ENCODE measurements at regions not wholly inside any gene's neighbourhood (a gene's known extent, or its start where the extent isn't known, plus 50 kb on each side); places are given as distances from the start of the nearest gene placed in this dataset.
"Not testable (repeated sequence)": the region's sequence is repeated elsewhere in the genome, so short reads cannot be mapped to it uniquely, and the experiment has no call there.

DNA sequence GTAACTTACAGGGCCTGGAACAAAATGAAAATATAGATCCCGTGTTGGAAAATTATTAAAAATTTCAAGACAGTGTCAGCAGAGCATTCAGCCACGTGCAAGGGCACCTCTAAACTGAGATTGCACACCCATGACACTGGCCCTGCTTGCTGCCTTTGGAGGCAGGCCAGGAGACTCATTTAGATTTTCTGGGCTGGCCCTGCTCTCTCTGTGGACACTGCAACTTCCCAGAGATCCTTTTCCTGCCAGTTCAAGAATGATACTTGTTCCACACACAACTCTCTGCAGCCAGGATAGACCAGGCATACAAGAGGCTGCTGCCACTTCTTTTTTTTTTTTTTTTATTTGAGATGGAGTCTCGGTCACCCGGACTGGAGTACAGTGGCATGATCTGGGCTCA lies 56.7 kb upstream of the PTPRJ start:
- H3K4me1 Mint-ChIP-seq: peaks cover 67% of the 10 kb centered on the region
- ATAC-seq (ENCODE audit: low read depth): no peak
- Histone ChIP-seq H3K4me2 (replicated peaks; ENCODE audit: low read depth, low read length, poor library complexity, severe bottlenecking) (no peak overlapping the region), H2AFZ (ENCODE audit: insufficient read depth, low read depth, low read length, poor library complexity, severe bottlenecking) (no peak overlapping the region), H3K27me3 (replicated peaks in 1 of 4; ENCODE audit: control extremely low read depth in 1 of 4, control insufficient read depth in 3 of 4, insufficient read depth in 4 of 4, low read length in 3 of 4) (no peaks in the 10 kb centered on the region), H4K20me1 (ENCODE audit: control insufficient read depth, insufficient read depth, low read length, poor library complexity, severe bottlenecking) (no peaks in the 10 kb centered on the region), H3K9me3 (ENCODE audit: control extremely low read depth in 1 of 3, control insufficient read depth in 2 of 3, insufficient read depth in 1 of 3, low read length in 2 of 3) (no peaks in the 10 kb centered on the region), H3K4me1 (ENCODE audit: control insufficient read depth in 2 of 2, insufficient read depth in 2 of 2, low read length in 2 of 2) (peaks cover 63 to 81% of the 10 kb centered on the region in 2 donors), H3K27ac (ENCODE audit: low read length in 2 of 2) (peak overlapping the region in 1 of 2 donors; percentile 7), H3K4me3 (ENCODE audit: control extremely low read depth in 1 of 5, extremely low read depth in 1 of 5, insufficient read depth in 1 of 5, low read depth in 2 of 5, low read length in 4 of 5) (no peak overlapping the region), H3K9ac (ENCODE audit: low read length) (no peak overlapping the region), H3K36me3 (replicated peaks in 1 of 2; ENCODE audit: control extremely low read depth in 1 of 2, control insufficient read depth in 1 of 2, extremely low read depth in 1 of 2, insufficient read depth in 2 of 2, low read length in 1 of 2) (no peaks in the 10 kb centered on the region), H3K79me2 (ENCODE audit: control insufficient read depth, insufficient read depth, low read length) (peaks cover 9% of the 10 kb centered on the region)
- TF ChIP-seq EZH2 (IDR thresholded peaks at IDR 0.05; ENCODE audit: borderline replicate concordance, insufficient read depth, low read depth, low read length, poor library complexity, severe bottlenecking): no peak
- TF ChIP-seq, protein P1, sequence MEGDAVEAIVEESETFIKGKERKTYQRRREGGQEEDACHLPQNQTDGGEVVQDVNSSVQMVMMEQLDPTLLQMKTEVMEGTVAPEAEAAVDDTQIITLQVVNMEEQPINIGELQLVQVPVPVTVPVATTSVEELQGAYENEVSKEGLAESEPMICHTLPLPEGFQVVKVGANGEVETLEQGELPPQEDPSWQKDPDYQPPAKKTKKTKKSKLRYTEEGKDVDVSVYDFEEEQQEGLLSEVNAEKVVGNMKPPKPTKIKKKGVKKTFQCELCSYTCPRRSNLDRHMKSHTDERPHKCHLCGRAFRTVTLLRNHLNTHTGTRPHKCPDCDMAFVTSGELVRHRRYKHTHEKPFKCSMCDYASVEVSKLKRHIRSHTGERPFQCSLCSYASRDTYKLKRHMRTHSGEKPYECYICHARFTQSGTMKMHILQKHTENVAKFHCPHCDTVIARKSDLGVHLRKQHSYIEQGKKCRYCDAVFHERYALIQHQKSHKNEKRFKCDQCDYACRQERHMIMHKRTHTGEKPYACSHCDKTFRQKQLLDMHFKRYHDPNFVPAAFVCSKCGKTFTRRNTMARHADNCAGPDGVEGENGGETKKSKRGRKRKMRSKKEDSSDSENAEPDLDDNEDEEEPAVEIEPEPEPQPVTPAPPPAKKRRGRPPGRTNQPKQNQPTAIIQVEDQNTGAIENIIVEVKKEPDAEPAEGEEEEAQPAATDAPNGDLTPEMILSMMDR (IDR thresholded peaks at IDR 0.05): no peak
- intact Hi-C loops (cut with micrococcal nuclease): loop anchor here (5.0 kb wide), 1 partner anchor 156 kb away; the partner anchor contains the start of gene FNBP4
- DNase-seq: no peak
- no peaks in the 10 kb centered on the region for H3K27me3 Mint-ChIP-seq
- CTCF ChIA-PET: interaction anchor here (0.7 to 2.1 kb wide), 4 partner anchors 10 to 185 kb away, joined by 3 to 18 read pairs (median 4); no protein-coding TSS in a partner anchor
- no peaks in the 10 kb centered on the region for H3K9me3 Mint-ChIP-seq (ENCODE audit: insufficient read depth)
- H3K4me3 Mint-ChIP-seq: no peak overlapping the region
- 23% methylated on average over 1 of the region's 4 CpGs for WGBS (ENCODE audit: insufficient coverage)
- POLR2A ChIA-PET: no interaction called here
- H3K27ac Mint-ChIP-seq: peak overlapping the region; percentile 65

DNA sequence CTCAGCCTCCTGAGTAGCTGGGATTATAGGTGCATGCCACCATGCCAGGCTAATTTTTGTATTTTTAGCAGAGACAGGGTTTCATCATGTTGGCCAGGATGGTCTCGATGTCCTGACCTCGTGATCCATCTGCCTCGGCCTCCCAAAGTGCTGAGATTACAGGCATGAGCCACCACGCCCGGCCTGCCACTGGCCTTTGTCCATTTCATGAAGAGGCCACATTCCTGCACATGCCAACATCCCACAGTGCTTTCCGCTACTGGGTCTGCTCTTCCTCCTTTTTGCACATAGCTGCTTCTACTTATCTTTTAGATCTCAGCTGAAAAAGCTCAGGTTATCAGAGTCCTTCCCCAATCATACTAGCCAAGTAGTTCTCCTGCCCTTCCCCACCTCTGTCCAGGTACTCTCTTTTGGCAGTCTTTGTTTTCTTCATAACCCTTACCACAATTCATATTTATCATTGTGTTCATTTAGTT lies 59.2 kb upstream of the PTPRJ start:
- peaks cover 75% of the 10 kb centered on the region for H3K4me1 Mint-ChIP-seq
- intact Hi-C loops (cut with micrococcal nuclease): loop anchor here (2.0 to 5.0 kb wide), 2 partner anchors 14 to 154 kb away; partner anchors contain the start of gene FNBP4
- H2AFZ ChIP-seq (ENCODE audit: insufficient read depth, low read depth, low read length, poor library complexity, severe bottlenecking); ATAC-seq (ENCODE audit: low read depth); H3K9ac ChIP-seq (ENCODE audit: low read length); H3K27me3 ChIP-seq (replicated peaks in 1 of 4; ENCODE audit: control extremely low read depth in 1 of 4, control insufficient read depth in 3 of 4, insufficient read depth in 4 of 4, low read length in 3 of 4); DNase-seq; H3K9me3 Mint-ChIP-seq (ENCODE audit: insufficient read depth); H3K27me3 Mint-ChIP-seq; H3K9me3 ChIP-seq (ENCODE audit: control extremely low read depth in 1 of 3, control insufficient read depth in 2 of 3, insufficient read depth in 1 of 3, low read length in 2 of 3); H3K79me2 ChIP-seq (ENCODE audit: control insufficient read depth, insufficient read depth, low read length); H3K36me3 ChIP-seq (replicated peaks in 1 of 2; ENCODE audit: control extremely low read depth in 1 of 2, control insufficient read depth in 1 of 2, extremely low read depth in 1 of 2, insufficient read depth in 2 of 2, low read length in 1 of 2); H3K4me3 ChIP-seq (ENCODE audit: control extremely low read depth in 1 of 5, extremely low read depth in 1 of 5, insufficient read depth in 1 of 5, low read depth in 2 of 5, low read length in 4 of 5); H4K20me1 ChIP-seq (ENCODE audit: control insufficient read depth, insufficient read depth, low read length, poor library complexity, severe bottlenecking): not testable (repeated sequence)
- ChIA-PET POLR2A (interaction anchor here (0.5 to 2.2 kb wide), 6 partner anchors 14 to 651 kb away, joined by 3 to 8 read pairs (median 4); partner anchors contain the start of gene MADD), CTCF (interaction anchor here (0.6 to 4.7 kb wide), 12 partner anchors 13 to 191 kb away, joined by 3 to 51 read pairs (median 4); partner anchors contain the start of gene NUP160)
- peak overlapping the region; percentile 71 for H3K4me2 ChIP-seq (replicated peaks; ENCODE audit: low read depth, low read length, poor library complexity, severe bottlenecking)
- peak overlapping the region; percentile 98 for H3K27ac Mint-ChIP-seq
- peak overlapping the region; percentile 89 to 93 for H3K27ac ChIP-seq (ENCODE audit: low read length in 2 of 2)
- H3K4me3 Mint-ChIP-seq: peak overlapping the region; percentile 29
- H3K4me1 ChIP-seq (ENCODE audit: control insufficient read depth in 2 of 2, insufficient read depth in 2 of 2, low read length in 2 of 2): peaks cover 76 to 89% of the 10 kb centered on the region in 2 donors
- WGBS (ENCODE audit: insufficient coverage): 100% methylated on average over 6 of the region's 6 CpGs

Measured in B cell (primary cell).